ENCODE measurements at regions not wholly inside any gene's neighbourhood (a gene's known extent, or its start where the extent isn't known, plus 50 kb on each side); places are given as distances from the start of the nearest gene placed in this dataset.

GRCh38 chr2:168350380-168350779 is 103.0 kb upstream of the STK39 start:
- H3K36me3 ChIP-seq: no peaks in the 10 kb centered on the region
- H3K27me3 ChIP-seq (ENCODE audit: insufficient read depth, low read depth, severe bottlenecking): no peaks in the 10 kb centered on the region
- TF ChIP-seq CTCF (IDR thresholded peaks at IDR 0.05; ENCODE audit: low read depth, low read length): no peak
- H3K27ac ChIP-seq: no peak overlapping the region
- DNase-seq: no peak
- no peak overlapping the region for H3K4me3 ChIP-seq (ENCODE audit: low read depth, low read length)
- no peaks in the 10 kb centered on the region for H3K9me3 ChIP-seq (ENCODE audit: severe bottlenecking)

GRCh38 chr2:168353251-168353650 is 102.8 kb upstream of the CERS6 start:
- no peaks in the 10 kb centered on the region for H3K27me3 ChIP-seq (ENCODE audit: insufficient read depth, low read depth, severe bottlenecking)
- TF ChIP-seq CTCF (IDR thresholded peaks at IDR 0.05; ENCODE audit: low read depth, low read length): no peak
- no peaks in the 10 kb centered on the region for H3K9me3 ChIP-seq (ENCODE audit: severe bottlenecking)
- H3K4me3 ChIP-seq (ENCODE audit: low read depth, low read length): no peak overlapping the region
- DNase-seq: no peak
- H3K36me3 ChIP-seq: no peaks in the 10 kb centered on the region
- H3K27ac ChIP-seq: no peak overlapping the region

- Histone ChIP-seq H3K27me3 (ENCODE audit: insufficient read depth, low read depth, severe bottlenecking) (no peaks in the 10 kb centered on the region), H3K4me3 (ENCODE audit: low read depth, low read length) (no peak overlapping the region), H3K27ac (no peak overlapping the region), H3K9me3 (ENCODE audit: severe bottlenecking) (no peaks in the 10 kb centered on the region), H3K36me3 (no peaks in the 10 kb centered on the region)
- no peak for TF ChIP-seq CTCF (IDR thresholded peaks at IDR 0.05; ENCODE audit: low read depth, low read length)
- no peak for DNase-seq
Measured at GRCh38 chr2:168354499-168354898, 101.6 kb upstream of the CERS6 start.

- no peak for TF ChIP-seq CTCF (IDR thresholded peaks at IDR 0.05; ENCODE audit: low read depth, low read length)
- Histone ChIP-seq H3K27ac (no peak overlapping the region), H3K36me3 (no peaks in the 10 kb centered on the region), H3K9me3 (ENCODE audit: severe bottlenecking) (no peaks in the 10 kb centered on the region), H3K4me3 (ENCODE audit: low read depth, low read length) (no peak overlapping the region), H3K27me3 (ENCODE audit: insufficient read depth, low read depth, severe bottlenecking) (no peaks in the 10 kb centered on the region)
- DNase-seq: no peak
Measured at GRCh38 chr2:168355121-168355520, 101.0 kb upstream of the CERS6 start.

- Histone ChIP-seq H3K27me3 (ENCODE audit: insufficient read depth, low read depth, severe bottlenecking) (no peaks in the 10 kb centered on the region), H3K4me3 (ENCODE audit: low read depth, low read length) (no peak overlapping the region), H3K27ac (no peak overlapping the region), H3K9me3 (ENCODE audit: severe bottlenecking) (no peaks in the 10 kb centered on the region), H3K36me3 (no peaks in the 10 kb centered on the region)
- TF ChIP-seq CTCF (IDR thresholded peaks at IDR 0.05; ENCODE audit: low read depth, low read length): no peak
- DNase-seq: no peak
Measured at GRCh38 chr2:168355779-168356476, 100.1 kb upstream of the CERS6 start.

- no peaks in the 10 kb centered on the region for H3K36me3 ChIP-seq
- H3K27ac ChIP-seq: no peak overlapping the region
- no peaks in the 10 kb centered on the region for H3K27me3 ChIP-seq (ENCODE audit: insufficient read depth, low read depth, severe bottlenecking)
- H3K4me3 ChIP-seq (ENCODE audit: low read depth, low read length): no peak overlapping the region
- no peaks in the 10 kb centered on the region for H3K9me3 ChIP-seq (ENCODE audit: severe bottlenecking)
- DNase-seq: no peak
- no peak for TF ChIP-seq CTCF (IDR thresholded peaks at IDR 0.05; ENCODE audit: low read depth, low read length)
Measured at GRCh38 chr2:168356477-168356835, 99.6 kb upstream of the CERS6 start.

Data from WERI-Rb-1 (cell line).